DMS153 treated with DMSO at 0.1 percent for 48 hours (cell line): ENCODE measurements at regions not wholly inside any gene's neighbourhood (a gene's known extent, or its start where the extent isn't known, plus 50 kb on each side); places are given as distances from the start of the nearest gene placed in this dataset.
"Not testable (repeated sequence)": the region's sequence is repeated elsewhere in the genome, so short reads cannot be mapped to it uniquely, and the experiment has no call there.

Source experiments
- DNase-seq: peaks from one replicate; lab custom pipeline; 2025; ENCODE audit not compliant: unreplicated experiment; lab: John Stamatoyannopoulos, UW

GRCh38 chr5:102049517-102049916 lies 246.6 kb downstream of the SLCO4C1 start:
- DNase-seq: peak; percentile 31

GRCh38 chr5:102048940-102049339 lies 247.1 kb downstream of the SLCO4C1 start:
- peak; percentile 16 for DNase-seq

- not testable (repeated sequence) for DNase-seq
Observed at GRCh38 chr5:102047073-102047472, 249.0 kb downstream of the SLCO4C1 start.

- DNase-seq: no peak
Observed at GRCh38 chr5:102040326-102040725, 255.8 kb downstream of the SLCO4C1 start.

- DNase-seq: no peak
Observed at GRCh38 chr5:102036927-102037326, 259.2 kb downstream of the SLCO4C1 start.

- DNase-seq: no peak
Observed at GRCh38 chr5:102031711-102032110, 264.4 kb downstream of the SLCO4C1 start.

- DNase-seq: no peak
Observed at GRCh38 chr5:102018690-102019089, 277.4 kb downstream of the SLCO4C1 start.

- DNase-seq: no peak
Observed at GRCh38 chr5:102018279-102018678, 277.8 kb downstream of the SLCO4C1 start.

GRCh38 chr5:102014371-102014770 lies 281.7 kb downstream of the SLCO4C1 start:
- no peak for DNase-seq

GRCh38 chr5:102010644-102011043 lies 285.4 kb downstream of the SLCO4C1 start:
- DNase-seq: no peak

GRCh38 chr5:101997235-101997634 lies 298.8 kb downstream of the SLCO4C1 start:
- DNase-seq: no peak

- no peak for DNase-seq
Observed at GRCh38 chr5:101995585-101995984, 300.5 kb downstream of the SLCO4C1 start.

GRCh38 chr5:101991486-101991885 lies 304.6 kb downstream of the SLCO4C1 start:
- DNase-seq: no peak

- DNase-seq: no peak
Observed at GRCh38 chr5:101989659-101990058, 306.4 kb downstream of the SLCO4C1 start.

- DNase-seq: peak; percentile 24
Observed at GRCh38 chr5:101977729-101978345, 318.2 kb downstream of the SLCO4C1 start.

GRCh38 chr5:101976933-101977332 lies 319.2 kb downstream of the SLCO4C1 start:
- peak; percentile 4 for DNase-seq

- DNase-seq: no peak
Observed at GRCh38 chr5:101969742-101970141, 326.3 kb downstream of the SLCO4C1 start.

GRCh38 chr5:101966476-101966875 lies 329.6 kb downstream of the SLCO4C1 start:
- DNase-seq: no peak

- DNase-seq: no peak
Observed at GRCh38 chr5:101955891-101956290, 340.2 kb downstream of the SLCO4C1 start.

GRCh38 chr5:101950019-101950418 lies 346.1 kb downstream of the SLCO4C1 start:
- DNase-seq: no peak

GRCh38 chr5:101948615-101949014 lies 347.5 kb downstream of the SLCO4C1 start:
- DNase-seq: no peak

GRCh38 chr5:101943784-101944183 lies 352.3 kb downstream of the SLCO4C1 start:
- DNase-seq: no peak

- no peak for DNase-seq
Observed at GRCh38 chr5:101942321-101942882, 353.7 kb downstream of the SLCO4C1 start.
